Endodermal cell (in vitro differentiated cells): ENCODE measurements at regions not wholly inside any gene's neighbourhood (a gene's known extent, or its start where the extent isn't known, plus 50 kb on each side); places are given as distances from the start of the nearest gene placed in this dataset.

ENCODE experiments used
- DNase-seq: peaks from one replicate; pipeline ENCODE4 v3.0.0-alpha.2; 2017
- H3K27ac ChIP-seq: 2 replicates; pipeline ENCODE4 v1.5.1; 2013; ENCODE audit warnings: mild to moderate bottlenecking, low read depth, low read length, moderate library complexity
- H3K27me3 ChIP-seq: 2 replicates; pipeline ENCODE4 v1.6.1; 2013; ENCODE audit warnings: mild to moderate bottlenecking, low read length, moderate library complexity; ENCODE audit not compliant: insufficient read depth, control insufficient read depth, poor library complexity, severe bottlenecking
- H3K36me3 ChIP-seq: 2 replicates; pipeline ENCODE4 v1.7.0; 2013; ENCODE audit warnings: mild to moderate bottlenecking, low read length, moderate library complexity; ENCODE audit not compliant: control insufficient read depth, insufficient read depth
- H3K4me1 ChIP-seq: one replicate; pipeline ENCODE4 v1.7.0; 2013; ENCODE audit warnings: low read length; ENCODE audit not compliant: control insufficient read depth, insufficient read depth
- H3K4me3 ChIP-seq: 2 replicates; pipeline ENCODE4 v1.5.1; 2013; ENCODE audit warnings: mild to moderate bottlenecking, low read length, moderate library complexity
- H3K9ac ChIP-seq: 2 replicates; pipeline ENCODE4 v1.6.1; 2013; ENCODE audit warnings: mild to moderate bottlenecking, low read length, moderate library complexity; ENCODE audit not compliant: poor library complexity, severe bottlenecking; ENCODE audit errors: extremely low read depth
- H3K9me3 ChIP-seq: 2 replicates; pipeline ENCODE4 v1.6.1; 2013; ENCODE audit warnings: mild to moderate bottlenecking, low read length, moderate library complexity; ENCODE audit not compliant: control insufficient read depth
- H3K27ac Mint-ChIP-seq: 2 replicates; pipeline ENCODE4 v1.8.0; 2020; ENCODE audit warnings: mixed read lengths
- H3K27me3 Mint-ChIP-seq: 2 replicates; pipeline ENCODE4 v1.8.0; 2021; ENCODE audit warnings: mild to moderate bottlenecking, mixed read lengths; ENCODE audit not compliant: insufficient read depth
- H3K36me3 Mint-ChIP-seq: 2 replicates; pipeline ENCODE4 v1.8.0; 2020; ENCODE audit warnings: low read depth, mixed read lengths
- H3K4me1 Mint-ChIP-seq: 2 replicates; pipeline ENCODE4 v1.8.0; 2020; ENCODE audit warnings: mixed read lengths
- H3K4me3 Mint-ChIP-seq: 2 replicates; pipeline ENCODE4 v1.8.0; 2020; ENCODE audit warnings: mild to moderate bottlenecking, moderate library complexity, mixed read lengths
- H3K9me3 Mint-ChIP-seq: 2 replicates; pipeline ENCODE4 v1.8.0; 2020; ENCODE audit warnings: mild to moderate bottlenecking, mixed read lengths
- CTCF ChIP-seq: fragments of 200-600 bp; sonication (generic); conservative IDR thresholded peaks from 2 replicates; pipeline ENCODE4 v1.5.0; 2021; ENCODE audit warnings: antibody characterized with exemption, mild to moderate bottlenecking
- WGBS, 2 experiments: methylation state at CpG; one replicate each; pipeline versions ENCODE4 v1.1.5 to v1.1.7; 2013; ENCODE audit warnings: missing lambda C conversion rate in 2 of 2, mixed read lengths in 1 of 2; ENCODE audit not compliant: insufficient coverage in 1 of 2, insufficient read length in 1 of 2; 5-methylcytosine and 5-hydroxymethylcytosine counted together

- peaks cover 12% of the 10 kb centered on the region for H3K9me3 ChIP-seq
- no peaks in the 10 kb centered on the region for H3K4me1 ChIP-seq
- no peak overlapping the region for H3K27ac ChIP-seq
- peak; percentile 91 for TF ChIP-seq CTCF
- H3K9ac ChIP-seq: no peak overlapping the region
- no peak overlapping the region for H3K27ac Mint-ChIP-seq
- peak; percentile 95 for DNase-seq
- H3K9me3 Mint-ChIP-seq: peaks cover 7% of the 10 kb centered on the region
- H3K36me3 Mint-ChIP-seq: peaks cover 3% of the 10 kb centered on the region
- no peak overlapping the region for H3K4me3 ChIP-seq
- H3K4me1 Mint-ChIP-seq: peaks cover 19% of the 10 kb centered on the region
- 43 to 50% methylated on average over 2 of the region's 2 CpGs for WGBS, 2 experiments
- H3K36me3 ChIP-seq: no peaks in the 10 kb centered on the region
- no peak overlapping the region for H3K4me3 Mint-ChIP-seq
- H3K27me3 ChIP-seq: no peaks in the 10 kb centered on the region
- no peaks in the 10 kb centered on the region for H3K27me3 Mint-ChIP-seq
These were observed 298.3 kb downstream of the TDRD15 start for GRCh38 chr2:21422050-21422449.

GRCh38 chr2:21422724-21423522, 299.2 kb downstream of the TDRD15 start:
- Histone ChIP-seq H3K4me1 (no peaks in the 10 kb centered on the region), H3K36me3 (no peaks in the 10 kb centered on the region), H3K27me3 (no peaks in the 10 kb centered on the region), H3K9me3 (peaks cover 14% of the 10 kb centered on the region), H3K27ac (no peak overlapping the region), H3K4me3 (no peak overlapping the region), H3K9ac (no peak overlapping the region)
- no peak for DNase-seq
- peaks cover 3% of the 10 kb centered on the region for H3K36me3 Mint-ChIP-seq
- no peak for TF ChIP-seq CTCF
- peaks cover 10% of the 10 kb centered on the region for H3K9me3 Mint-ChIP-seq
- H3K4me3 Mint-ChIP-seq: no peak overlapping the region
- H3K27ac Mint-ChIP-seq: no peak overlapping the region
- H3K27me3 Mint-ChIP-seq: no peaks in the 10 kb centered on the region
- H3K4me1 Mint-ChIP-seq: peaks cover 25% of the 10 kb centered on the region
- 93 to 94% methylated on average over 7 of the region's 7 CpGs for WGBS, 2 experiments

GRCh38 chr2:21423854-21424253, 300.1 kb downstream of the TDRD15 start:
- no peaks in the 10 kb centered on the region for H3K4me1 ChIP-seq
- Mint-ChIP-seq H3K36me3 (peaks cover 3% of the 10 kb centered on the region), H3K27ac (no peak overlapping the region), H3K27me3 (no peaks in the 10 kb centered on the region), H3K4me1 (peaks cover 25% of the 10 kb centered on the region), H3K4me3 (no peak overlapping the region), H3K9me3 (peaks cover 18% of the 10 kb centered on the region)
- no peak for TF ChIP-seq CTCF
- H3K4me3 ChIP-seq: no peak overlapping the region
- H3K27me3 ChIP-seq: no peaks in the 10 kb centered on the region
- DNase-seq: no peak
- H3K9ac ChIP-seq: no peak overlapping the region
- H3K9me3 ChIP-seq: peaks cover 23% of the 10 kb centered on the region
- 92 to 93% methylated on average over 5 of the region's 5 CpGs for WGBS, 2 experiments
- H3K36me3 ChIP-seq: no peaks in the 10 kb centered on the region
- no peak overlapping the region for H3K27ac ChIP-seq
